ENCODE measurements at regions not wholly inside any gene's neighbourhood (a gene's known extent, or its start where the extent isn't known, plus 50 kb on each side); places are given as distances from the start of the nearest gene placed in this dataset.

DNA sequence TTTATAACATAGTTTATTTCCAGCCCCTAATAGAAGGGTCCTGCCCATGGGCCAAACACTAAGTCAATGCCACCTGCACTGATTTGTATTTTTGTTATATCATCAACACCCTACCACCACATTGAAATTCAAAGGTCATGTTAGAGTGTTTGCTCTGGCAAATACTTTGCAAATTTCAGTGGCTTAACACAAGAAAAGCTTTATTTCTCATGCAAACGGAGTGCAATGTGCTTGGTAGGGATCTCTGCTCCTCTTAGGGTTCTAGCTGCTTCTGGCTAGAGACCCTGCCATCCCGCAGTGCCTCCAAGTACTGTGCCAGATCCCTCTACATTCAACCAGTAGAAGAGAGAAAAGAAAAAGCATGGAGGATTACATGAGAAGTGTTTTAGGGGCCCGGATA is 230.8 kb upstream of the TET2 start:
- TF ChIP-seq EZH2 (IDR thresholded peaks at IDR 0.05; ENCODE audit: borderline replicate concordance, low read depth, low read length, severe bottlenecking) = no peak
- TF ChIP-seq, protein P1, sequence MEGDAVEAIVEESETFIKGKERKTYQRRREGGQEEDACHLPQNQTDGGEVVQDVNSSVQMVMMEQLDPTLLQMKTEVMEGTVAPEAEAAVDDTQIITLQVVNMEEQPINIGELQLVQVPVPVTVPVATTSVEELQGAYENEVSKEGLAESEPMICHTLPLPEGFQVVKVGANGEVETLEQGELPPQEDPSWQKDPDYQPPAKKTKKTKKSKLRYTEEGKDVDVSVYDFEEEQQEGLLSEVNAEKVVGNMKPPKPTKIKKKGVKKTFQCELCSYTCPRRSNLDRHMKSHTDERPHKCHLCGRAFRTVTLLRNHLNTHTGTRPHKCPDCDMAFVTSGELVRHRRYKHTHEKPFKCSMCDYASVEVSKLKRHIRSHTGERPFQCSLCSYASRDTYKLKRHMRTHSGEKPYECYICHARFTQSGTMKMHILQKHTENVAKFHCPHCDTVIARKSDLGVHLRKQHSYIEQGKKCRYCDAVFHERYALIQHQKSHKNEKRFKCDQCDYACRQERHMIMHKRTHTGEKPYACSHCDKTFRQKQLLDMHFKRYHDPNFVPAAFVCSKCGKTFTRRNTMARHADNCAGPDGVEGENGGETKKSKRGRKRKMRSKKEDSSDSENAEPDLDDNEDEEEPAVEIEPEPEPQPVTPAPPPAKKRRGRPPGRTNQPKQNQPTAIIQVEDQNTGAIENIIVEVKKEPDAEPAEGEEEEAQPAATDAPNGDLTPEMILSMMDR (IDR thresholded peaks at IDR 0.05; ENCODE audit: borderline replicate concordance, extremely low read depth, low read length, poor library complexity, severe bottlenecking) = no peak

All from DND-41 (cell line).